GM10847 (cell line): ENCODE measurements at regions not wholly inside any gene's neighbourhood (a gene's known extent, or its start where the extent isn't known, plus 50 kb on each side); places are given as distances from the start of the nearest gene placed in this dataset.

ENCODE experiments used
- POLR2A ChIP-seq: IDR thresholded peaks from 2 replicates; pipeline ENCODE4 v1.6.1; 2011; ENCODE audit not compliant: insufficient read length; ENCODE audit errors: extremely low read depth

DNA sequence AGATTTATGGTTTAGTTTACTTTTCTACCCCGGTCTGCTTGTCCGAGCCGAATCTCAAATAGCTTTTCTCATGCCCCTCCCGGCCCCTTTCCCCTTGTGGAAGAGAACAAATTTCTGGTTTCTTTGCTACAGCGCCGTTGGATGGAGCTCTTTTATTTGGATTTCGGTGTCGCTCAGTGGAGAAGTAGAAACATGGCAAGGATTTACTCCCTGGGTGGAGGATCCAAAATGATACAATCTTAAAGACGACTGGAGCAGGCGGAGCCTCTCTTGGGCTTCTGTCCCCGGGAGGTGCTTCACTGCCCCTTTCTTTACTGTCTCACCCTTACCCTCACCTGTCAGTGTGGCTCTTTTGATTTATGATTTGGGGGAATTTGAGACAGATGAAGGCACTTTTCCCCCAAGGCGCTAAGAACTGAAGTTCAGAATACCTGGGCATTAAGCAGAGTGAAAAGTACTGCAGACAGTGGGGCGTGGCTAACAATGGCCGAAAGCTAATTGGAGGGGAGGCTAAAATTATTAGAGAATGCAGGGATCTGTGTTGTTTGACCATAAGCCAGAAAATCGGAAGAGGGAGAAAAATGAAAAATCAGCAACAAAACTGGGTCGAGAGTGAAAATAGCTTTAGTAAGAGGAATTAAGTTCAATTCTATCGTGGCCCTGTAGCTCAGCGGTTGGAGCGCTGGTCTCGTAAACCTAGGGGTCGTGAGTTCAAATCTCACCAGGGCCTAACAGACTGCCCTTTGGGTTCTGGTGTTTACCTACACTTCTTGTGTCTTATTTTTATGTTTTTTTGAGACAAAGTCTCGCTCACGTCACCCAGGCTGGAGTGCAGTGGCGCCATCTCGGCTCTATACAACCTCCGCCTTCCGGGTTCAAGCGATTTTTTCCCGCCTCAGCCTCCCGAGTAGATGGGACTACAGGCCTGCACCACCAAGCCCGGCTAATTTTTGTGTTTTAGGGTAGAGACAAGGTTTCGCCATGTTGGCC is 145.1 kb upstream of the ZNF184 start:
- no peak for TF ChIP-seq POLR2A

- TF ChIP-seq POLR2A: no peak
These were observed 144.3 kb upstream of the ZNF184 start for GRCh38 chr6:27617046-27617687.

DNA sequence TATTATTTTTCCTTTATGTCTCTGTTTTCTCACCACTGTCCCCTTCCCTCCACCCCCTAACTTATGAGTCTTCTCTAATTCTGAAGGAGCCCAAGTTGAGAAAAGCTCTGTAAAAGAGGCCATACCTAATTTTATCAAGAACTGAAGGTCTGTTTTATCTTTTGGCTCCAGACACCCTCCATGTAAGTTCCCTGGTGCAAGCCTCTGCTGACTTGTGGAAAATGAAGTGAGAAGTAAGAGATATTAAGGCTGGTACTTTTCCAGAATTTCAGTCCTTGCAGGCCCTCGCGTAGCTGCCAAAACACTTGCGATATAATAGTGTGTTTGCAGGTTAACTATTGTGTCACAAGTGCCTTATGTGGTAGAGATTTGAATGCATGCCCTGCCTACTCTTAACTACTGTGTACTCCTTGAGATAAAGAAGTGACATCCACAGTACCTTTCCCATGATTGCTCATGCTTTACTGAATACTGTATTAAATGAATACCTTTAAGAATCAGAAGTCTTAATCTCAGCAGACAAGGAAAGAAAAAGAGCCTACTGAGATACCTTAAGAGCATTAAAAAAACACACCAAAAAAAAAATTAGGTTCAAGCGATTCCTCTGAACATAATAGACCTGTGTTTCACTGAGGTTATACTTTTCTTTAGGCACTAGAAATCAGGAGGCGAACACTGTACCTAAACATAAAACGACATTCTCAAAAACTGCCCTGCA is 143.6 kb upstream of the ZNF184 start:
- TF ChIP-seq POLR2A: no peak

- no peak for TF ChIP-seq POLR2A
These were observed 138.5 kb upstream of the ZNF184 start for GRCh38 chr6:27611451-27611850.

DNA sequence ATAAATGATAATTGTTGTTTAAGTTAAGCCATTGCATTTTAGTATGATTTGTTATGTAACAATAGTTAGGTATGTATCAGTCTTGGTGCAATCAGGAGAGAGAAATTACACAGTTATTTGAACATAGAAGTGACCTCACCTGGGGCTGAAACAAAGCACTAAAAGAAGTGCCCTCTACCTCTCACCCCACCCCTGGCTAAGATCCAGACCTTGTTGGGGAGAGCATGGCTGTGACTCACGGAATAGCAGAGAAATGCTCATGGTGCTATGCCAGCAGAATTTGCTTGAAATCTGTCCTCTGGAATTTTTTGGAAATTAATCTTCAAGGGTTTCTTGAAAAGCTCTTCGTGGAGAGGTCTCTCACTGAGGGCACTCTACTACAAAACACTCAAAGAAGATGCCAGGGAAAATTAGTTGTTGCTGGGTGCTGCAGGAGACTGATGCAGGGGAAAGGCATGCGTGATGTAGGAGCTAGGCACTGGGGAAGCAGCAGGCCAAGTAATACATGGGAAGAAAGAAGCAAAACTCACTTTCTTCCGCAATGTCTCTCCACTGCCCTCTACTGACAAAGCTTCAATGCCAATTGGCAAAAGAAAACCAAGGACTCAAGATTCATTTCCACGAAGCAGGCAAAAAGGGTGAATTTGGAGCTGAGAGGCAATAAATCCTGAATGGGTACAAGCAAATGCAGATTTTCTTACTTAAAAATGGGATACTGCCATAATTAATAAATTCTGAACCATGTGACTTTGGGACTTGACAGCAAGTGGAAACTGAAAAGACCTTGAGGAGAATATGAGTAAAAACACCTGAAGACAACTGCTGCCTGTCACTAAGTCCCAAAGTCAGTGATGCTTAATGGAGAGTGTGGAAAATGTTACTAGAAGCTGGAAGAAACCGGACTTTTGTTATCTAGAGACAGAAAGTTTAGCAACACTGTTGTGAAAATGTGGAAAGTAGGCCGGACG is 136.3 kb upstream of the ZNF184 start:
- no peak for TF ChIP-seq POLR2A

GRCh38 chr6:27605401-27606342 is 132.8 kb upstream of the ZNF184 start:
- no peak for TF ChIP-seq POLR2A

DNA sequence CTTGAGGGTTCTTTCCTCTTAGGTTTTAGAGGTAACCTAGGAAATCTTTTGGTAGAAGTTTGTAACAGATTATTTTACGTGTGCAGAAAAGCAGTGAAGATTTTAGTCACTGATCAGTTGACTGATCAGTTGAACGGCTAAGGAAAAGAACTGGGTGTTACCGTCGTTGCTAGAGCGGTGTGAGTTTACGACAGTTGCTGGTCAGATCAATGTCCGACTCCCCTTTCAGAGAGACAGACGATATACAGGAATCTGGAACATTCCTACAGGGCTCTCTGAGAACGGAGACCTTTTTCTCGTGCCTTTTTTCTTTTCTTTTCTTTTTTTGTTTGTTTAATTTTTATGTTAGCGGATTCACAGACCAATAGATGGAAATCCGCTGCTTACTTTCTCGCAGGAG is 132.1 kb upstream of the ZNF184 start:
- TF ChIP-seq POLR2A: no peak

DNA sequence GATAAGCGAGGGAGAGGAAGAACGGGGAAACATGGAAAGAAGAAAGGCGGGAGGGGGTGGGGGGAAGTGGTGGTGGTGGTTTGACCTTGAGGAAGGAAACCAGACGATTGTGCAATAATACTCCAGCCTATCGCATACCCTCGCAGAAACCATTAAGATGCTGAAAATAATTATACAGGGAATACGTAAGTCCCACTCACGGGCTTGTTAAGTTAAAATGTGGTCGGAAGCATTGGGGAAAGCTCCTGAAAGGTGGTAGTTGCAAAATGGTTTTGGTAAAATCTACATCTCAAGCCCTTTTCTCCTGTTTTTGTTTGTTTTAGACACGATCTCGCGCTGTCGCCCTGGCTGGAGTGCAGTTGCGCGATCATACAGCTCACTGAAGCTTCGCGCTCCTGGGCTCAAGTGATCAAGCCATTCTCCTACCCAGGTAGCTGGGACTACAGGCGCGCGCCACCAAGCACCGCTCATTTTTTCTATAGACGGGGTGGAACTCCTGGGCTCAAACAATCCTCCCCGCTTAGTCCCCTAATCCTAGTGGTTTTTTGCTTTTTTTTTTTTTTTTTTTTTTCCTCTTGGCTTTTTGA is 128.9 kb upstream of the ZNF184 start:
- no peak for TF ChIP-seq POLR2A

DNA sequence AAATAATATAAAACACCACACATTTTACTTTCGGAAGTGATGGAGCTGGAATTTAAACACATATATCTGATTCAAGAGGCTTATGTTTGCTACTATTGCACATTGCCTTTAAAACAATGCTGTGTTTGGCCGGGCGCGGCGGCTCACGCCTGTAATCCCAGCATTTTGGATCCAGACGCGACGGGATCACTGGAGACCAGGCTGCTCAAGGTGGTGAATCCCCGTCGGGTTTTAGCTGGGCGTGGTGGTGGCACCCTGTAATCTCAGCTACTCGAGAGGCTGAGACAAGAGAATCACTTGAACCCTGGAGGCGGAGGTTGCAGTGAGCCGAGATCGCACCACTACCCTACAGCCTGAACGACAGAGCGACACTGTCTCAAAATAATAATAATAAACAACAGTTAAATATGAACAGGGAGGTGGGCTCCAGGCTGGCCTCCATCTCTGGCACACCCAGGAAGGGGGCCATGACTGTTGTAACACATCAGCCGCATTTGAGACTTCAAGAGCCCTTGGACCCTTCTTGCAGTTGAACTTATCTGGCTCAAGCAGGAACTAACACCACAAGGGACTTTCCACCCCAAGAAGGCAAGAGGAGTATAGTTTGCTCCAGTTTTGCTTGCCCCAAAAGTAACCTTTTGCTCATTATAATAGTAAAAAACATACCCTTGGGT is 127.1 kb upstream of the ZNF184 start:
- TF ChIP-seq POLR2A: no peak

GRCh38 chr6:27593861-27594260 is 121.0 kb upstream of the ZNF184 start:
- TF ChIP-seq POLR2A: no peak

DNA sequence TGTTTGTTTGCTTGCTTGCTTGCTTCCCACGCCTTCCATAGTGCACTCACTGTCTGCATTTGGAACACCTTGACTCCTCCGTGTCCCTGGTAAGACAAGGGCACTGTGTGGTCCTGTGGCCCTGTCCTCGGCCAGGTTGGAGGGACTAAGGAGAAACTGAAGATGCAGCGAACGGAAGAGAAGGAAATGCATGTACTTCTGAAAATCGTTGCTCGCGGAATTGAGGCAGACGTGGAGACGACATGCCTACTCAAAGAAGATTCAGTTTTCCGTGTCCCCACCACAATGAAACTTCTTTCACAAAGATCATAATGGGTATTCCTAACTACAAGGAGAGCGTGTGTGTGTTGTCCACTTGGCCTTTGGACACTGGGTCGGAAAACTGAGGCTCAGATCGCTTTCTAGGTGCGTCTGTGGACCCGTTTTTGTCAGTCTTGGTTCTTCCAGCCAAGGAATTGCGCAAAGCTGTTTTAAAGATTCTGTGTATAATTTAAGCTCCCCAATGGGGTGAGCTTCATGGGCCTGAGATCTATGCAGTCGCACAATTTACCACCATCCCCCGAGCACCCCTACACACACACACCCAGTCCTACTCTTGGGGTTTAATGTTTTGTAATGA is 120.4 kb upstream of the ZNF184 start:
- no peak for TF ChIP-seq POLR2A
